WTC11 (cell line): ENCODE measurements at regions not wholly inside any gene's neighbourhood (a gene's known extent, or its start where the extent isn't known, plus 50 kb on each side); places are given as distances from the start of the nearest gene placed in this dataset.

ENCODE experiments used
- ATAC-seq: fragments of 200-7000 bp; cut with Tn5 transposase; 2 replicates; pipeline ENCODE4 v1.10.0; 2021; ENCODE audit warnings: mild to moderate bottlenecking, moderate library complexity
- CTCF ChIA-PET: fragments of 300-600 bp; sonication (Branson Sonifier 250); formaldehyde crosslinking; loops from one replicate; lab custom pipeline; 2021; ENCODE audit warnings: antibody characterized with exemption; lab: Charles Lee
- POLR2A ChIA-PET: fragments of 350-600 bp; sonication (Branson Sonifier 250); formaldehyde crosslinking; loops from one replicate; lab custom pipeline; 2021; ENCODE audit warnings: antibody characterized with exemption; lab: Charles Lee
- DNase-seq: peaks from one replicate; pipeline ENCODE4 v3.0.0; 2021; ENCODE audit warnings: low spot score
- H3K27ac Mint-ChIP-seq: 2 replicates; pipeline ENCODE4 v1.8.0; 2021; ENCODE audit warnings: mixed read lengths
- H3K27me3 Mint-ChIP-seq: 2 replicates; pipeline ENCODE4 v1.8.0; 2021; ENCODE audit warnings: low read depth, mild to moderate bottlenecking, moderate library complexity, mixed read lengths
- H3K36me3 Mint-ChIP-seq: 2 replicates; pipeline ENCODE4 v1.8.0; 2021; ENCODE audit warnings: mixed read lengths
- H3K4me1 Mint-ChIP-seq: 2 replicates; pipeline ENCODE4 v1.8.0; 2022; ENCODE audit warnings: mixed read lengths
- H3K4me3 Mint-ChIP-seq: 2 replicates; pipeline ENCODE4 v1.8.0; 2021; ENCODE audit warnings: mild to moderate bottlenecking, moderate library complexity, mixed read lengths
- H3K9me3 Mint-ChIP-seq: 2 replicates; pipeline ENCODE4 v1.8.0; 2021; ENCODE audit warnings: mixed read lengths
- CREM ChIP-seq: sonication (generic); formaldehyde crosslinking; IDR thresholded peaks from 2 replicates; pipeline ENCODE4 v1.8.1; 2022; ENCODE audit warnings: mild to moderate bottlenecking, missing genetic modification reagents, moderate library complexity
- ELF4 ChIP-seq: sonication (generic); formaldehyde crosslinking; IDR thresholded peaks from 2 replicates; pipeline ENCODE4 v1.8.1; 2022; ENCODE audit warnings: low read depth, mild to moderate bottlenecking, moderate library complexity, missing genetic modification reagents
- EMX1 ChIP-seq: fragments of 250-450 bp; sonication (Bioruptor Pico); IDR thresholded peaks from 2 replicates; pipeline ENCODE4 v1.8.0; 2021; ENCODE audit warnings: mild to moderate bottlenecking
- ESRRA ChIP-seq: sonication (generic); formaldehyde crosslinking; IDR thresholded peaks from 2 replicates; pipeline ENCODE4 v1.8.1; 2022; ENCODE audit warnings: mild to moderate bottlenecking, missing genetic modification reagents, borderline replicate concordance
- FOXJ3 ChIP-seq: sonication (generic); formaldehyde crosslinking; IDR thresholded peaks from 2 replicates; pipeline ENCODE4 v1.9.0; 2021; ENCODE audit warnings: missing genetic modification reagents, mild to moderate bottlenecking, borderline replicate concordance
- FOXK1 ChIP-seq: sonication (generic); formaldehyde crosslinking; IDR thresholded peaks from 2 replicates; pipeline ENCODE4 v1.8.0; 2022; ENCODE audit warnings: mild to moderate bottlenecking, moderate library complexity, missing genetic modification reagents
- JAZF1 ChIP-seq: fragments of 250-450 bp; sonication (Bioruptor Pico); IDR thresholded peaks from 2 replicates; pipeline ENCODE4 v1.9.0; 2021; ENCODE audit warnings: moderate library complexity, mild to moderate bottlenecking, inconsistent platforms
- NFYB ChIP-seq: sonication (generic); formaldehyde crosslinking; conservative IDR thresholded peaks from 2 replicates; pipeline ENCODE4 v1.8.0; 2022; ENCODE audit warnings: low read depth, missing genetic modification reagents
- NR1H2 ChIP-seq: sonication (generic); formaldehyde crosslinking; IDR thresholded peaks from 2 replicates; pipeline ENCODE4 v1.9.0; 2021; ENCODE audit warnings: mild to moderate bottlenecking, moderate library complexity, missing genetic modification reagents
- TF ChIP-seq, protein P1 (sequence below): fragments of 200-600 bp; IDR thresholded peaks from 2 replicates; pipeline ENCODE4 v1.8.0; 2022; ENCODE audit warnings: antibody characterized with exemption
- TF ChIP-seq, protein P2 (sequence below): sonication (generic); formaldehyde crosslinking; IDR thresholded peaks from 2 replicates; pipeline ENCODE4 v1.8.1; 2023; ENCODE audit warnings: mild to moderate bottlenecking, missing genetic modification reagents, moderate library complexity
- TF ChIP-seq, protein P3 (sequence below): sonication (generic); formaldehyde crosslinking; IDR thresholded peaks from 2 replicates; pipeline ENCODE4 v1.8.0; 2022; ENCODE audit warnings: mild to moderate bottlenecking, missing genetic modification reagents
- TF ChIP-seq, protein P4 (sequence below): sonication (generic); formaldehyde crosslinking; IDR thresholded peaks from 2 replicates; pipeline ENCODE4 v1.8.1; 2023; ENCODE audit warnings: mild to moderate bottlenecking, missing genetic modification reagents
- TF ChIP-seq, protein P5 (sequence below): sonication (generic); formaldehyde crosslinking; IDR thresholded peaks from 2 replicates; pipeline ENCODE4 v1.8.0; 2023; ENCODE audit warnings: missing genetic modification reagents, mild to moderate bottlenecking, borderline replicate concordance
- TF ChIP-seq, protein P6 (sequence below): fragments of 250-450 bp; sonication (Bioruptor Pico); conservative IDR thresholded peaks from 2 replicates; pipeline ENCODE4 v1.9.0; 2021; ENCODE audit warnings: mild to moderate bottlenecking
- TF ChIP-seq, protein P7 (sequence below): sonication (generic); formaldehyde crosslinking; conservative IDR thresholded peaks from 2 replicates; pipeline ENCODE4 v1.8.1; 2023; ENCODE audit warnings: mild to moderate bottlenecking, low read depth, missing genetic modification reagents, moderate library complexity
- TF ChIP-seq, protein P8 (sequence below): sonication (generic); formaldehyde crosslinking; IDR thresholded peaks from 2 replicates; pipeline ENCODE4 v1.8.1; 2023; ENCODE audit warnings: mild to moderate bottlenecking, missing genetic modification reagents
- TF ChIP-seq, protein P9 (sequence below): sonication (generic); formaldehyde crosslinking; IDR thresholded peaks from 2 replicates; pipeline ENCODE4 v1.8.0; 2022; ENCODE audit warnings: mild to moderate bottlenecking, missing genetic modification reagents

DNA sequence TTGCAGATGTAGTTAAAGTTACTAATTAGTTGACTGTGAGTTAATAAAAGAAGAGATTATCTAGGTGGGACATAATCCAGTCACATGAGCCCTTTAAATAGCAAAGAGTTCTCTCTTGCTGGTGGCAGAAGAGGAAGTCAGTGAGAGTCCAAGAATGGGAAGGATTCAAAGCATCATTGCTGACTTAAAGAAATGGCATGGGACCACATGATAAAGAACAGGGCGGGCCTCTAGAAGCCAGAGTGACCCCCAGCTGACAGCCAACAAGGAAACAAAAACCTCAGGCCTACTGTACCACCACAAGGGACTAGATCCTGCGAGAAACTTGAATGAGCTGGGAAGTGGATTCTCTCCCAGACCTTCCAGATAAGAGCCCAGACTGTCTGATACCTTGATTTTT is 447.2 kb upstream of the CCDC54 start:
- Mint-ChIP-seq H3K4me1 (peaks cover 4% of the 10 kb centered on the region; the same call in 1 of the 2 replicates), H3K9me3 (peaks cover 18% of the 10 kb centered on the region), H3K36me3 (peaks cover 5% of the 10 kb centered on the region), H3K27ac (no peak overlapping the region), H3K4me3 (no peak overlapping the region), H3K27me3 (peaks cover 10% of the 10 kb centered on the region)
- CTCF ChIA-PET, result no interaction called here
- DNase-seq (no peak), ATAC-seq (no peak)
- no peak for TF ChIP-seq ELF4 (CRISPR knock-in tag)
- TF ChIP-seq, protein P1, sequence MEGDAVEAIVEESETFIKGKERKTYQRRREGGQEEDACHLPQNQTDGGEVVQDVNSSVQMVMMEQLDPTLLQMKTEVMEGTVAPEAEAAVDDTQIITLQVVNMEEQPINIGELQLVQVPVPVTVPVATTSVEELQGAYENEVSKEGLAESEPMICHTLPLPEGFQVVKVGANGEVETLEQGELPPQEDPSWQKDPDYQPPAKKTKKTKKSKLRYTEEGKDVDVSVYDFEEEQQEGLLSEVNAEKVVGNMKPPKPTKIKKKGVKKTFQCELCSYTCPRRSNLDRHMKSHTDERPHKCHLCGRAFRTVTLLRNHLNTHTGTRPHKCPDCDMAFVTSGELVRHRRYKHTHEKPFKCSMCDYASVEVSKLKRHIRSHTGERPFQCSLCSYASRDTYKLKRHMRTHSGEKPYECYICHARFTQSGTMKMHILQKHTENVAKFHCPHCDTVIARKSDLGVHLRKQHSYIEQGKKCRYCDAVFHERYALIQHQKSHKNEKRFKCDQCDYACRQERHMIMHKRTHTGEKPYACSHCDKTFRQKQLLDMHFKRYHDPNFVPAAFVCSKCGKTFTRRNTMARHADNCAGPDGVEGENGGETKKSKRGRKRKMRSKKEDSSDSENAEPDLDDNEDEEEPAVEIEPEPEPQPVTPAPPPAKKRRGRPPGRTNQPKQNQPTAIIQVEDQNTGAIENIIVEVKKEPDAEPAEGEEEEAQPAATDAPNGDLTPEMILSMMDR, result no peak
- TF ChIP-seq FOXJ3 (CRISPR knock-in tag), result no peak
- TF ChIP-seq, protein P2, sequence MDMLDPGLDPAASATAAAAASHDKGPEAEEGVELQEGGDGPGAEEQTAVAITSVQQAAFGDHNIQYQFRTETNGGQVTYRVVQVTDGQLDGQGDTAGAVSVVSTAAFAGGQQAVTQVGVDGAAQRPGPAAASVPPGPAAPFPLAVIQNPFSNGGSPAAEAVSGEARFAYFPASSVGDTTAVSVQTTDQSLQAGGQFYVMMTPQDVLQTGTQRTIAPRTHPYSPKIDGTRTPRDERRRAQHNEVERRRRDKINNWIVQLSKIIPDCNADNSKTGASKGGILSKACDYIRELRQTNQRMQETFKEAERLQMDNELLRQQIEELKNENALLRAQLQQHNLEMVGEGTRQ, result no peak
- TF ChIP-seq, protein P3, sequence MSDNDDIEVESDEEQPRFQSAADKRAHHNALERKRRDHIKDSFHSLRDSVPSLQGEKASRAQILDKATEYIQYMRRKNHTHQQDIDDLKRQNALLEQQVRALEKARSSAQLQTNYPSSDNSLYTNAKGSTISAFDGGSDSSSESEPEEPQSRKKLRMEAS (CRISPR knock-in tag), result no peak
- POLR2A ChIA-PET, result no interaction called here

DNA sequence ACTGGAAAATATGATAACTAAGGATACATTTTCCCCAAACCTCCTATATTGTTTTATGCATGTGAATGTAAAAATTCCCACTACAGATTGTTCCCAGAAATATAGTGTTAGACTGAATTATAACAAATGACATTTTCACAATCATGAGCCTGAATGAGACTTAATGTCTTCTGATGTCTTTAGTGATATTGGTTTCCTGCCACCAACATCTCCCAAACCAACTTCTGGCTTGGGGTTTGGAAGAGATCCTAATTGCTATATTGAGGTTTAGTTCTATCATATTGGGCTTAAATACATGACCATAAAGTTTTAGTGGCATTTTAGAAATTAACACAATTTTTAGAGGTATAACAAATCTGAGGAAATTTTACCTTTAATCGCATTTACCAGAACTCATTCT is 445.3 kb upstream of the CCDC54 start:
- no peak for DNase-seq
- H3K36me3 Mint-ChIP-seq, result peaks cover 5% of the 10 kb centered on the region
- peaks cover 10% of the 10 kb centered on the region for H3K27me3 Mint-ChIP-seq
- peaks cover 6% of the 10 kb centered on the region; the same call in 1 of the 2 replicates for H3K4me1 Mint-ChIP-seq
- no peak overlapping the region for H3K4me3 Mint-ChIP-seq
- no peak for ATAC-seq
- ChIA-PET CTCF (no interaction called here), POLR2A (no interaction called here)
- H3K27ac Mint-ChIP-seq, result no peak overlapping the region
- H3K9me3 Mint-ChIP-seq, result peaks cover 24% of the 10 kb centered on the region
- TF ChIP-seq NR1H2 (CRISPR knock-in tag), result no peak
- no peak for TF ChIP-seq NFYB
- no peak for TF ChIP-seq ESRRA (CRISPR knock-in tag)
- TF ChIP-seq, protein P4, sequence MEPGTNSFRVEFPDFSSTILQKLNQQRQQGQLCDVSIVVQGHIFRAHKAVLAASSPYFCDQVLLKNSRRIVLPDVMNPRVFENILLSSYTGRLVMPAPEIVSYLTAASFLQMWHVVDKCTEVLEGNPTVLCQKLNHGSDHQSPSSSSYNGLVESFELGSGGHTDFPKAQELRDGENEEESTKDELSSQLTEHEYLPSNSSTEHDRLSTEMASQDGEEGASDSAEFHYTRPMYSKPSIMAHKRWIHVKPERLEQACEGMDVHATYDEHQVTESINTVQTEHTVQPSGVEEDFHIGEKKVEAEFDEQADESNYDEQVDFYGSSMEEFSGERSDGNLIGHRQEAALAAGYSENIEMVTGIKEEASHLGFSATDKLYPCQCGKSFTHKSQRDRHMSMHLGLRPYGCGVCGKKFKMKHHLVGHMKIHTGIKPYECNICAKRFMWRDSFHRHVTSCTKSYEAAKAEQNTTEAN (CRISPR knock-in tag), result no peak
- TF ChIP-seq, protein P5, sequence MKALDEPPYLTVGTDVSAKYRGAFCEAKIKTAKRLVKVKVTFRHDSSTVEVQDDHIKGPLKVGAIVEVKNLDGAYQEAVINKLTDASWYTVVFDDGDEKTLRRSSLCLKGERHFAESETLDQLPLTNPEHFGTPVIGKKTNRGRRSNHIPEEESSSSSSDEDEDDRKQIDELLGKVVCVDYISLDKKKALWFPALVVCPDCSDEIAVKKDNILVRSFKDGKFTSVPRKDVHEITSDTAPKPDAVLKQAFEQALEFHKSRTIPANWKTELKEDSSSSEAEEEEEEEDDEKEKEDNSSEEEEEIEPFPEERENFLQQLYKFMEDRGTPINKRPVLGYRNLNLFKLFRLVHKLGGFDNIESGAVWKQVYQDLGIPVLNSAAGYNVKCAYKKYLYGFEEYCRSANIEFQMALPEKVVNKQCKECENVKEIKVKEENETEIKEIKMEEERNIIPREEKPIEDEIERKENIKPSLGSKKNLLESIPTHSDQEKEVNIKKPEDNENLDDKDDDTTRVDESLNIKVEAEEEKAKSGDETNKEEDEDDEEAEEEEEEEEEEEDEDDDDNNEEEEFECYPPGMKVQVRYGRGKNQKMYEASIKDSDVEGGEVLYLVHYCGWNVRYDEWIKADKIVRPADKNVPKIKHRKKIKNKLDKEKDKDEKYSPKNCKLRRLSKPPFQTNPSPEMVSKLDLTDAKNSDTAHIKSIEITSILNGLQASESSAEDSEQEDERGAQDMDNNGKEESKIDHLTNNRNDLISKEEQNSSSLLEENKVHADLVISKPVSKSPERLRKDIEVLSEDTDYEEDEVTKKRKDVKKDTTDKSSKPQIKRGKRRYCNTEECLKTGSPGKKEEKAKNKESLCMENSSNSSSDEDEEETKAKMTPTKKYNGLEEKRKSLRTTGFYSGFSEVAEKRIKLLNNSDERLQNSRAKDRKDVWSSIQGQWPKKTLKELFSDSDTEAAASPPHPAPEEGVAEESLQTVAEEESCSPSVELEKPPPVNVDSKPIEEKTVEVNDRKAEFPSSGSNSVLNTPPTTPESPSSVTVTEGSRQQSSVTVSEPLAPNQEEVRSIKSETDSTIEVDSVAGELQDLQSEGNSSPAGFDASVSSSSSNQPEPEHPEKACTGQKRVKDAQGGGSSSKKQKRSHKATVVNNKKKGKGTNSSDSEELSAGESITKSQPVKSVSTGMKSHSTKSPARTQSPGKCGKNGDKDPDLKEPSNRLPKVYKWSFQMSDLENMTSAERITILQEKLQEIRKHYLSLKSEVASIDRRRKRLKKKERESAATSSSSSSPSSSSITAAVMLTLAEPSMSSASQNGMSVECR (CRISPR knock-in tag), result no peak
- TF ChIP-seq, protein P6, sequence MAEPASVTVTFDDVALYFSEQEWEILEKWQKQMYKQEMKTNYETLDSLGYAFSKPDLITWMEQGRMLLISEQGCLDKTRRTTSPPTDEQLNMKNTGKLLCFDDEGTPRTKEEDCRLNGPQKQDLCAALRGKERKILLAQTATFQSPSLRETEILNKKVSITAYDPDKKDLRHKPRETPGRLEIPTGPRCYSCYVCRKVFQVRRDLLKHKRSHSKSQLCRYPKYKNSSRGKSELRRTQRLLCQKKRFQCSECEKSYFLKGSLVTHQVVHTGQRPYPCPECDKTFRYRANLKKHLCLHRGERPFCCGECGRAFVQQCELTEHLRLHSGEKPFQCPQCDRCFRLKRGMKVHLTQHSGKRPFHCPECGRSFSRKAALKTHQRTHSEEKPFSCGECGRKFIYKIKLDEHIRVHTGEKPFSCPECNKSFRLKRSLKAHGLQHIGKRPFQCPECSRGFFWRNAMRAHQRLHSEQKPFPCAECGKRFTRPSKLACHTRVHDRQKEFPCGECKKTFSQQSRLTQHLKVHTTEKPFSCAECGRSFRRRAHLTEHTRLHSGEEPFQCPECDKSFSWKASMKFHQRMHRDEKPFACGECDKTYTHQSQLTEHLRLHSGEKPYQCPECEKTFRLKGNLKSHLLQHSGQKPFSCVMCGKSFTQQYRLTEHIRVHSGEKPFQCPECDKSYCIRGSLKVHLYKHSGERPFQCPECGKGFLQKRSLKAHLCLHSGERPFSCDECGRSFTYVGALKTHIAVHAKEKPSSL (CRISPR knock-in tag), result no peak
- no peak for TF ChIP-seq JAZF1 (CRISPR knock-in tag)
- TF ChIP-seq EMX1 (CRISPR knock-in tag), result no peak
- TF ChIP-seq, protein P7, sequence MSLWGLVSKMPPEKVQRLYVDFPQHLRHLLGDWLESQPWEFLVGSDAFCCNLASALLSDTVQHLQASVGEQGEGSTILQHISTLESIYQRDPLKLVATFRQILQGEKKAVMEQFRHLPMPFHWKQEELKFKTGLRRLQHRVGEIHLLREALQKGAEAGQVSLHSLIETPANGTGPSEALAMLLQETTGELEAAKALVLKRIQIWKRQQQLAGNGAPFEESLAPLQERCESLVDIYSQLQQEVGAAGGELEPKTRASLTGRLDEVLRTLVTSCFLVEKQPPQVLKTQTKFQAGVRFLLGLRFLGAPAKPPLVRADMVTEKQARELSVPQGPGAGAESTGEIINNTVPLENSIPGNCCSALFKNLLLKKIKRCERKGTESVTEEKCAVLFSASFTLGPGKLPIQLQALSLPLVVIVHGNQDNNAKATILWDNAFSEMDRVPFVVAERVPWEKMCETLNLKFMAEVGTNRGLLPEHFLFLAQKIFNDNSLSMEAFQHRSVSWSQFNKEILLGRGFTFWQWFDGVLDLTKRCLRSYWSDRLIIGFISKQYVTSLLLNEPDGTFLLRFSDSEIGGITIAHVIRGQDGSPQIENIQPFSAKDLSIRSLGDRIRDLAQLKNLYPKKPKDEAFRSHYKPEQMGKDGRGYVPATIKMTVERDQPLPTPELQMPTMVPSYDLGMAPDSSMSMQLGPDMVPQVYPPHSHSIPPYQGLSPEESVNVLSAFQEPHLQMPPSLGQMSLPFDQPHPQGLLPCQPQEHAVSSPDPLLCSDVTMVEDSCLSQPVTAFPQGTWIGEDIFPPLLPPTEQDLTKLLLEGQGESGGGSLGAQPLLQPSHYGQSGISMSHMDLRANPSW (CRISPR knock-in tag), result no peak
- no peak for TF ChIP-seq CREM
- no peak for TF ChIP-seq FOXK1 (CRISPR knock-in tag)
- TF ChIP-seq, protein P8, sequence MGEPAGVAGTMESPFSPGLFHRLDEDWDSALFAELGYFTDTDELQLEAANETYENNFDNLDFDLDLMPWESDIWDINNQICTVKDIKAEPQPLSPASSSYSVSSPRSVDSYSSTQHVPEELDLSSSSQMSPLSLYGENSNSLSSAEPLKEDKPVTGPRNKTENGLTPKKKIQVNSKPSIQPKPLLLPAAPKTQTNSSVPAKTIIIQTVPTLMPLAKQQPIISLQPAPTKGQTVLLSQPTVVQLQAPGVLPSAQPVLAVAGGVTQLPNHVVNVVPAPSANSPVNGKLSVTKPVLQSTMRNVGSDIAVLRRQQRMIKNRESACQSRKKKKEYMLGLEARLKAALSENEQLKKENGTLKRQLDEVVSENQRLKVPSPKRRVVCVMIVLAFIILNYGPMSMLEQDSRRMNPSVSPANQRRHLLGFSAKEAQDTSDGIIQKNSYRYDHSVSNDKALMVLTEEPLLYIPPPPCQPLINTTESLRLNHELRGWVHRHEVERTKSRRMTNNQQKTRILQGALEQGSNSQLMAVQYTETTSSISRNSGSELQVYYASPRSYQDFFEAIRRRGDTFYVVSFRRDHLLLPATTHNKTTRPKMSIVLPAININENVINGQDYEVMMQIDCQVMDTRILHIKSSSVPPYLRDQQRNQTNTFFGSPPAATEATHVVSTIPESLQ (CRISPR knock-in tag), result no peak
- TF ChIP-seq, protein P9, sequence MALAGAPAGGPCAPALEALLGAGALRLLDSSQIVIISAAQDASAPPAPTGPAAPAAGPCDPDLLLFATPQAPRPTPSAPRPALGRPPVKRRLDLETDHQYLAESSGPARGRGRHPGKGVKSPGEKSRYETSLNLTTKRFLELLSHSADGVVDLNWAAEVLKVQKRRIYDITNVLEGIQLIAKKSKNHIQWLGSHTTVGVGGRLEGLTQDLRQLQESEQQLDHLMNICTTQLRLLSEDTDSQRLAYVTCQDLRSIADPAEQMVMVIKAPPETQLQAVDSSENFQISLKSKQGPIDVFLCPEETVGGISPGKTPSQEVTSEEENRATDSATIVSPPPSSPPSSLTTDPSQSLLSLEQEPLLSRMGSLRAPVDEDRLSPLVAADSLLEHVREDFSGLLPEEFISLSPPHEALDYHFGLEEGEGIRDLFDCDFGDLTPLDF (CRISPR knock-in tag), result no peak
